ENCODE measurements at regions not wholly inside any gene's neighbourhood (a gene's known extent, or its start where the extent isn't known, plus 50 kb on each side); places are given as distances from the start of the nearest gene placed in this dataset.

GRCh38 chr1:30192969-30193630 is 530.3 kb downstream of the MATN1 start:
- no peak for DNase-seq

GRCh38 chr1:30191154-30191702 is 532.2 kb downstream of the MATN1 start:
- DNase-seq, result no peak

- no peak for DNase-seq
Observed at GRCh38 chr1:30190511-30191153, 532.8 kb downstream of the MATN1 start.

GRCh38 chr1:30189818-30190500 is 533.4 kb downstream of the MATN1 start:
- no peak for DNase-seq

- DNase-seq, result no peak
Observed at GRCh38 chr1:30188999-30189398, 534.4 kb downstream of the MATN1 start.

- no peak for DNase-seq
Observed at GRCh38 chr1:30188329-30188728, 535.1 kb downstream of the MATN1 start.

GRCh38 chr1:30187413-30188023 is 535.9 kb downstream of the MATN1 start:
- DNase-seq, result no peak

- DNase-seq, result no peak
Observed at GRCh38 chr1:30186586-30186985, 536.8 kb downstream of the MATN1 start.

- no peak for DNase-seq
Observed at GRCh38 chr1:30185809-30186208, 537.6 kb downstream of the MATN1 start.

- no peak for DNase-seq
Observed at GRCh38 chr1:30185313-30185712, 538.1 kb downstream of the MATN1 start.

- DNase-seq, result no peak
Observed at GRCh38 chr1:30184393-30185141, 538.8 kb downstream of the MATN1 start.

- DNase-seq, result no peak
Observed at GRCh38 chr1:30183895-30184294, 539.5 kb downstream of the MATN1 start.

- DNase-seq, result no peak
Observed at GRCh38 chr1:30183006-30183405, 540.4 kb downstream of the MATN1 start.

- DNase-seq, result no peak
Observed at GRCh38 chr1:30179942-30180543, 543.3 kb downstream of the MATN1 start.

GRCh38 chr1:30176477-30176876 is 546.9 kb downstream of the MATN1 start:
- no peak for DNase-seq

GRCh38 chr1:30174499-30174898 is 548.9 kb downstream of the MATN1 start:
- DNase-seq, result no peak

GRCh38 chr1:30173560-30173959 is 549.8 kb downstream of the MATN1 start:
- DNase-seq, result no peak

- DNase-seq, result no peak
Observed at GRCh38 chr1:30172757-30173156, 550.6 kb downstream of the MATN1 start.

GRCh38 chr1:30172299-30172694 is 551.1 kb downstream of the MATN1 start:
- DNase-seq, result no peak

GRCh38 chr1:30171537-30172298 is 551.7 kb downstream of the MATN1 start:
- DNase-seq, result no peak

- DNase-seq, result no peak
Observed at GRCh38 chr1:30169269-30169668, 554.1 kb downstream of the MATN1 start.

GRCh38 chr1:30166174-30166573 is 557.2 kb downstream of the MATN1 start:
- DNase-seq, result no peak

All from NCI-H187 (cell line).